Uterus (tissue), 3 donors: ENCODE measurements at regions not wholly inside any gene's neighbourhood (a gene's known extent, or its start where the extent isn't known, plus 50 kb on each side); places are given as distances from the start of the nearest gene placed in this dataset.

Experiments used
- DNase-seq, 2 donors: peaks; one replicate each; pipeline ENCODE4 v3.0.0-alpha.2; 2019 to 2020
- H3K27ac ChIP-seq, 2 donors: fragments of 200-600 bp; sonication (generic); 1 replicate in 1 of 2; 2 replicates in 1 of 2; pipeline ENCODE4 v1.5.1; 2016 to 2018
- H3K27me3 ChIP-seq, 2 donors: fragments of 200-600 bp; sonication (generic); one replicate each; pipeline ENCODE4 v1.5.1; 2018 to 2019; ENCODE audit warnings: control low read depth in 1 of 2
- H3K36me3 ChIP-seq, 2 donors: fragments of 200-600 bp; sonication (generic); one replicate each; pipeline ENCODE4 v1.5.1; 2019; ENCODE audit warnings: control low read depth in 1 of 2
- H3K4me1 ChIP-seq, 2 donors: fragments of 200-600 bp; sonication (generic); one replicate each; pipeline ENCODE4 v1.5.1; 2018 to 2019; ENCODE audit warnings: control low read depth in 1 of 2
- H3K4me3 ChIP-seq, 2 donors: fragments of 200-600 bp; sonication (generic); 1 replicate in 1 of 2; 2 replicates in 1 of 2; pipeline ENCODE4 v1.5.1; 2018 to 2019; ENCODE audit warnings: mild to moderate bottlenecking in 1 of 2
- H3K9me3 ChIP-seq, 2 donors: fragments of 200-600 bp; sonication (generic); one replicate each; pipeline ENCODE4 v1.5.1; 2019; ENCODE audit warnings: control low read depth in 1 of 2
- POLR2A ChIP-seq, 2 donors: fragments of 450-650 bp; IDR thresholded peaks; one replicate each; pipeline ENCODE4 v1.6.1; 2016; ENCODE audit warnings: antibody characterized with exemption in 2 of 2, mild to moderate bottlenecking in 1 of 2, moderate library complexity in 1 of 2
- intact Hi-C: fragments of 100-400 bp; cut with DNase I; formaldehyde crosslinking; loops from one replicate; pipeline ENCODE4 v1.15.1; 2023; ENCODE audit warnings: low total_unique reads
- TF ChIP-seq, protein P1 (sequence below), 4 experiments: fragments of 200-600 bp in 2 of 4; fragments of 450-650 bp in 2 of 4; sonication (generic) in 2 of 4; IDR thresholded peaks; one replicate each; pipeline ENCODE4 v1.5.1; 2016 to 2019; ENCODE audit warnings: antibody characterized with exemption in 4 of 4, mild to moderate bottlenecking in 2 of 4, moderate library complexity in 1 of 4
- donor health status: DM: yes; HTN: yes; CAD: no.

- Histone ChIP-seq H3K9me3 (no peaks in the 10 kb centered on the region), H3K27me3 (no peaks in the 10 kb centered on the region), H3K27ac (no peak overlapping the region), H3K36me3 (no peaks in the 10 kb centered on the region), H3K4me1 (no peaks in the 10 kb centered on the region), H3K4me3 (no peak overlapping the region)
- TF ChIP-seq, protein P1, sequence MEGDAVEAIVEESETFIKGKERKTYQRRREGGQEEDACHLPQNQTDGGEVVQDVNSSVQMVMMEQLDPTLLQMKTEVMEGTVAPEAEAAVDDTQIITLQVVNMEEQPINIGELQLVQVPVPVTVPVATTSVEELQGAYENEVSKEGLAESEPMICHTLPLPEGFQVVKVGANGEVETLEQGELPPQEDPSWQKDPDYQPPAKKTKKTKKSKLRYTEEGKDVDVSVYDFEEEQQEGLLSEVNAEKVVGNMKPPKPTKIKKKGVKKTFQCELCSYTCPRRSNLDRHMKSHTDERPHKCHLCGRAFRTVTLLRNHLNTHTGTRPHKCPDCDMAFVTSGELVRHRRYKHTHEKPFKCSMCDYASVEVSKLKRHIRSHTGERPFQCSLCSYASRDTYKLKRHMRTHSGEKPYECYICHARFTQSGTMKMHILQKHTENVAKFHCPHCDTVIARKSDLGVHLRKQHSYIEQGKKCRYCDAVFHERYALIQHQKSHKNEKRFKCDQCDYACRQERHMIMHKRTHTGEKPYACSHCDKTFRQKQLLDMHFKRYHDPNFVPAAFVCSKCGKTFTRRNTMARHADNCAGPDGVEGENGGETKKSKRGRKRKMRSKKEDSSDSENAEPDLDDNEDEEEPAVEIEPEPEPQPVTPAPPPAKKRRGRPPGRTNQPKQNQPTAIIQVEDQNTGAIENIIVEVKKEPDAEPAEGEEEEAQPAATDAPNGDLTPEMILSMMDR (IDR thresholded peaks at IDR 0.05), result no peak
- no peak for TF ChIP-seq POLR2A (IDR thresholded peaks at IDR 0.05)
- intact Hi-C loops, result no loop called here
- DNase-seq, result no peak
Observed at GRCh38 chr5:103908336-103909080, 345.9 kb upstream of the NUDT12 start.

- Histone ChIP-seq H3K4me3 (no peak overlapping the region), H3K4me1 (no peaks in the 10 kb centered on the region), H3K9me3 (no peaks in the 10 kb centered on the region), H3K27me3 (no peaks in the 10 kb centered on the region), H3K36me3 (no peaks in the 10 kb centered on the region), H3K27ac (no peak overlapping the region)
- intact Hi-C loops, result no loop called here
- no peak for TF ChIP-seq POLR2A (IDR thresholded peaks at IDR 0.05)
- TF ChIP-seq, protein P1 (IDR thresholded peaks at IDR 0.05), result no peak
- DNase-seq, result no peak
Observed at GRCh38 chr5:103907001-103907400, 344.4 kb upstream of the NUDT12 start.

- no peak for TF ChIP-seq POLR2A (IDR thresholded peaks at IDR 0.05)
- TF ChIP-seq, protein P1 (IDR thresholded peaks at IDR 0.05), result no peak
- H3K27ac ChIP-seq, result no peak overlapping the region
- no peaks in the 10 kb centered on the region for H3K36me3 ChIP-seq
- no peak for DNase-seq
- no peak overlapping the region for H3K4me3 ChIP-seq
- intact Hi-C loops, result no loop called here
- H3K4me1 ChIP-seq, result no peaks in the 10 kb centered on the region
- no peaks in the 10 kb centered on the region for H3K27me3 ChIP-seq
- H3K9me3 ChIP-seq, result no peaks in the 10 kb centered on the region
Observed at GRCh38 chr5:103904651-103905050, 342.1 kb upstream of the NUDT12 start.

DNA sequence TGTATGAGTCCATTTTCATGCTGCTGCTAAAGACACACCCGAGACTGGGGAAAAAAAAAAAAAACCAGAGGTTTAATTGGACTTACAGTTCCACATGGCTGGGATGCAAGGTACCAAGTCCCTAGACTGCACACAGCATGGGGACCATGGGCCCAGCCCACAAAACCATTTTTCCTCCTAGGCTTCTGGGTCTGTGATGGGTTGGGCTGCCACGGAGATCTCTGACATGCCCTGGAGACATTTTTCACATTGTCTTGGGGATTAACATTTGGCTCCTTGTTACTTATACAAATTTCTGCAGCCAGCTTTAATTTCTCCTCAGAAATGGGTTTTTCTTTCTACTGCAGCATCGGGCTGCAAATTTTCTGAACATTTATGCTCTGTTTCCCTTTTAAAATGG is 340.3 kb upstream of the NUDT12 start:
- H3K27me3 ChIP-seq, result no peaks in the 10 kb centered on the region
- TF ChIP-seq POLR2A (IDR thresholded peaks at IDR 0.05), result no peak
- TF ChIP-seq, protein P1 (IDR thresholded peaks at IDR 0.05), result no peak
- DNase-seq, result no peak
- H3K4me1 ChIP-seq, result no peaks in the 10 kb centered on the region
- H3K27ac ChIP-seq, result no peak overlapping the region
- no peak overlapping the region for H3K4me3 ChIP-seq
- H3K36me3 ChIP-seq, result no peaks in the 10 kb centered on the region
- H3K9me3 ChIP-seq, result no peaks in the 10 kb centered on the region
- intact Hi-C loops, result no loop called here

GRCh38 chr5:103901885-103902284 is 339.3 kb upstream of the NUDT12 start:
- intact Hi-C loops, result no loop called here
- no peak for DNase-seq
- H3K27ac ChIP-seq, result no peak overlapping the region
- no peak overlapping the region for H3K4me3 ChIP-seq
- TF ChIP-seq POLR2A (IDR thresholded peaks at IDR 0.05), result no peak
- no peaks in the 10 kb centered on the region for H3K9me3 ChIP-seq
- H3K27me3 ChIP-seq, result no peaks in the 10 kb centered on the region
- no peaks in the 10 kb centered on the region for H3K4me1 ChIP-seq
- H3K36me3 ChIP-seq, result no peaks in the 10 kb centered on the region
